GM19351 (cell line): ENCODE measurements at regions not wholly inside any gene's neighbourhood (a gene's known extent, or its start where the extent isn't known, plus 50 kb on each side); places are given as distances from the start of the nearest gene placed in this dataset.

ENCODE experiments used
- ATAC-seq: cut with Tn5 transposase; IDR thresholded peaks from one replicate; pipeline ENCODE4 v1.9.1; 2021; ENCODE audit warnings: mild to moderate bottlenecking, moderate library complexity; ENCODE audit not compliant: unreplicated experiment

DNA sequence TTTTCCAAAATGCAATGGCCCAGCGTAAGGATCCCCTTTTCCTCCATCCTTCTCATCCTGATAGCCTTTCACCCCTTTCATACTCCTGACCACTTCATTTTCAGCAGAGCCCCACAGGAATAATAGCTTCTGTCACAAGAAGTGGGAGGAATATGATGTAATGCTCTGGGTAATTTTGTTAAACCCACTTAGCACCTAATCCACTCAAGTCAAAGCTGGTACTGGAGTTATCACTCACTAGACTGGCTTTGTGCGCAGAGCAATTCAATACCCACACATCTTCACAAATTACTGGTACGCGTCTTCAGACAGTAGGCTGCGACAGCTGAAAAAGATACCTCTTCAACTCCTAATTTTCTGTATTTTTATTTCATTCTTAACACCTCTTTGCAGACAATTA, 2232.8 kb upstream of the WWC1 start:
- ATAC-seq = no peak

DNA sequence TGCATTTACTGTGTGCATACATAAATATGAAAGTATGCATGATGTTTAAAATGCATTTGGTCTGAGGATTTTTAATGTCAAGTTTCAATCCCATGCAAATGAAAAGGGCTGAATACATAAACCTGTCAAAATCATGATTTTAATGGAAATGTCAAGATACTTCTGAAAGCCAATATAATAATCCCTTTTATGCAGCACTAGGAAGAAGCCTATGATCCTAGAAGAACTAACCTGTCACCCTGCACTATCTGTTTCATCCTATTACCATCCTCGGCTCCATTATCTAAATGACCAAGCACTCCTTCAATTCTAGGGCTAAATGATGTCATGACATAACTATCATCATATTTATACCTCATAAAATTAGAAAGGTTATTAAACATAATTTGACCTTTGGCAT, 2229.4 kb upstream of the WWC1 start:
- no peak for ATAC-seq

DNA sequence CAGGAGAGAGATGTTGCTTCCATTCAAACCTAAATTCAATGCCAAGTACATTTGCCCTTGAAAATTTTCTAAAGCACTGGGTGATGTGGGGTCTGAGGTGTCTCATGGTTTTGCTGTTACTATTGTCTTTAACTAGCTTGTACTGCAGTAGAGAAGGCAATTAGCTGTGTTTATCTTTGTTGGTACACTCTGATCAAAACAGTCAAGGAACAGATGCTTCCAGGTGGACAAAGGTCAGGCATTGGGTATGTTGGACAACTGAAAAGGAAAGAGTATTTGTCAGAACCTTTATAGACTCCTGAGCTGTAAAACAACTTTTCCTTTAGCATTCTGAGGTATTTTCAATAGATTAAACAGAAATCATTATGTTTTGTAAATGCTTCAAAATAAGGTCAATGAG, 2228.7 kb upstream of the WWC1 start:
- no peak for ATAC-seq

DNA sequence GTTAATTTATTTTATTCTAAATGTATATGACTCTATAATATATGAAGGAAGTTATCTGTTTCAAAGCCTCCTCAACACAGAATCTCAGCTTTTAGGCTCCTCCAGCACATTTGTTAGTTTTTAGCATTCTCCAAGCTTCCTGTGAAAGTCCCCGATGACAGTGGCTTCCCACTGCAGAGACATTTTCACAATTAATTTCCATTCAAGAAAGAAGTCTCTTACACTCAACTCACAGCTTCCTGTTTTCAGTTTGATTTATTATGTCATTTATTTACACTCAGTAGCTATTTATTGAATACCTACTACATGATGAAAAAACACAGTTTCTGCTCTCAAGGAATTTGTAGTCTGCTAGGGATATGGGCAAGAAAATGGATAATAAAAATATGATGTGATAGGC, 2228.2 kb upstream of the WWC1 start:
- no peak for ATAC-seq

DNA sequence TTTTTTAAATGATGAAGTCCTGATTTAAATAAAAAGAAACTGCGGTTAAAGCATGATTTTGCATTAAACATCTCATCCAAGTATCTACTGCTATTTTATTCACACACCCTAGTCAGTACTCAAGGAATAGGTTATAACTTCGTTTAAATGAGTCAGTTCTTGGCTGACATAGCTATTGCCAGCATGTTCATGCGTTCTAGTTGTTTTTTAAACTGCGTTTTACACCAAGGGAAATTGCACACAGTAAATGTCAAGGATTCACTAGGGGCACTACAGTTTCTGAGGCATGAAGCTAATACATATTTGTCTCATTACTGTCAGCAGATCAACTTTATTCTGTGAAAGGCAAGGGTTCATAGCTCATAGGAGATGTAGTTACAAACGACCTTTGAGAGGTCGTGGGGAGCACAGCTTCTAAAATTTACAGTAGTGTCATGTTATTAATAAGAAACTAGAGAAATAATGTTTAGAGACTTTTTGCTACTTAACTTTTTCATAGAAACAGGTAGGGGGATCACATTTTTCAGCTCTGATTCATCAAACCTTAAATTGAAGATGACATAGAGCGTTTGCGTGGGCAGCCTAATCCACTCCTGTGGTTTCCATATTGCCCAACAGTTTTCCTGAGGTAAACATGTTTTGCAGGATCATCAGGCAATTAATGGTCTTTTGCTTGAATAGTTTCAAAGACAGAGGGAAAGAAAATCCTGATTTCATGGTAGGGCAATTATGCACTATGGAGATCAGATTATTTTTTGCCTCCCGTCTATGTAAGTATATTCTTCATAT, 2222.7 kb upstream of the WWC1 start:
- no peak for ATAC-seq

DNA sequence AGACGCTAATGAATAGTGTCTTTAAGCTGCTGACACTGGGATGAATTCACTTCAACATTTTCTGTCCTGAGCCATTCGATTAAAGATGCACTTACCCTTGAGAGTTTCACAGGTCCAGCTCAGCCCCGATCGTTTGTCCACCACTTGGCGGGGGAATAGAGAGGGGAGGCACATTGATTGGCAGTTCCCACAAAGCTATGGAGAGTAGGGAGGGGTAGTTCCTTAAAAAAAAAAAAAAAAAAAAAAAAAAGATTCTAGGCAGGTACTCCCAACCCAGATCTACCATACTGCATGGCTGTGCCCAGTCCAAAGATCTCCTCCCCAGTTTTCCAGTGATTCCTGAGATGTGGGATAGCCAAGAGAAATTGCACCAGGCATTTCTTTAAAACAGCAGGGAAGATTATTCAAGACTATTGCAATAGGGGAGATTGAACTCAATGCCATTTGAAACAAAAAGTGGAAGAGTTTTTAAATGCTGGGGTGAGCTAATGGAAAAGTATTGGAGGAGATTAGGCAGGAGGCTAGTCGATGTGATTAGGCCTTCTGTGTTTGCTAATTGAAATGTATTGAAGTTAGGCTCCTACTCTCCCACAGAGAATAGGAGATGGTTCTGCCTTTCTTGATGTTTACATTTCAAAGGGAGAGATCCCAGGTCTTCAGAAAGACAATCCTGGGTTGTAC, 2217.4 kb upstream of the WWC1 start:
- ATAC-seq = no peak

DNA sequence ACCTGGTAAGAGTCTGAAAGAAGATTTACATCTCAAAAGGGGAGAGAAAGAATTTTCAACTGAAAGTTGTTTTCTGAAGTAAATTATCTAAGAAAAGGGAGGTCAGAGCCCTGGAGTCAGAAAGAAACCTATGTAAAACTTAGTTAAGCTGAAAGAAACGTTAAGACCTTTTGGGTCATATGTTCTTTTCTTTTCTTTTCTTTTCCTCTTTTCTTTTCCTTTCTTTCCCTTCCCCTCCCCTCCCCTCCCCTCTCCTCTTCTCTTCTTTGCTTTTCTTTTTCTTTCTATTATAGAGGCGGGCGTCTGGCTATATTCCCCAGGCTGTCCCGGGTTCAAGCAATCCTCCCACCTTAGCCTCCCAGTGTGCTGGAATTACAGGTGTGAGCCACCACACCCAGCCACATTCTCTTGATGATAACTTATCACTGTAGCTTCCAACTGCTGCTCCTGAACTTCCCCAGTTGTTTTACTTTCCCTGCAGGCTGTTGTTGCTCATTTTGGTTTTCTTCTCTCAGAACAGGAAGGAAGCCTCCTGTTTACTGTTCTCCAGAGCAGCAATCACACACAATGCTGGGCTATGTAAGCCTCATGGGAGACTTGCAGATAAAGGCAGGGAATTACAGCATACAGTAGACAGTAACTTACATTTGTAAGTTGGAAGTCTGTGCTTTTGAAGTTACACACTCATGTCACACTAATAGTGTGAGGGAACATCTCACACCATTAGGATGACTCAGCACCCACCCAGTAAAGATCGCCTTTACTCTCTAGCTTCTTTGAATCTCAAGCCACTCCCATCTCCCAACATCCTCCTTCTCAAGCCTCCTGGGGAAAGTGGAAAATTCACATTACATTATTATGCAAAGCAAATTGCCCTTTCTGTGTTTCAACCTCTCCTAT, 2216.6 kb upstream of the WWC1 start:
- ATAC-seq = no peak

DNA sequence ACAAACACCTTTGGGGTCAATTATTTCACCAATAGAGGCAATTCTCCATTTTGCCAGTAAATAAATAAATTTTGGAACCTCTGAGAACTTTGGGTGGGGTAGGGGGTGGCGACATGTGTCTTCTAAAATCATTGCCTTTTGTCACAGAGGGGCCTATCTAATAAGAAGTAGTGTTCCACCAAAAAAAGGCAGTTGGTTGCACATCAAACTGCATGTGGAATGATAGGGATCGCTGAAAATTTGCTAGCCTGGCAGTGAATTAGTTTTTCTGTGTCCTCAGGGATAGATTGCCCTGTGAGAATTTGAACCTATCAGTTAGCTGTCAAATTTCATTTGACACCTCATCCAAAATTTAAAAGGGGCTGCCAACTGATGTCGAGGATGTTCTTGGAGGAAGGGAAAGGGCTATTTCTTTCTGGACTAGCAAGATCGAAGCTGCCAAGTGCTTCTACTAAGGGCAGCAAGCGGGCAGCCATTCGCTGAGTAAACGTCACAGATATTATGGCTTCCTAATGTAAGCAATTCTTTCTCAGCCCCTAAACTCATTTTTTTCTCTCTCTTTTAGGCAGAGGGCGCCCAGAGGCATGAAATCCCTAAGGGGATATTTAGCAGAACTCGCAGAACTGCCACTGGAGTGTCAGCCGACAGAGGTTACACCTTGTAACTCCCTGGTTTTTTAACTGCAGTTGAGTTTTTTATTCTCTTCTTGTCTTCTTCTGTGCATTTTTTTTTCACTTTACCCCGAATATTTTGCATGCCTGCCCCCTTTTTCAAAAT, 2208.1 kb upstream of the WWC1 start:
- no peak for ATAC-seq

DNA sequence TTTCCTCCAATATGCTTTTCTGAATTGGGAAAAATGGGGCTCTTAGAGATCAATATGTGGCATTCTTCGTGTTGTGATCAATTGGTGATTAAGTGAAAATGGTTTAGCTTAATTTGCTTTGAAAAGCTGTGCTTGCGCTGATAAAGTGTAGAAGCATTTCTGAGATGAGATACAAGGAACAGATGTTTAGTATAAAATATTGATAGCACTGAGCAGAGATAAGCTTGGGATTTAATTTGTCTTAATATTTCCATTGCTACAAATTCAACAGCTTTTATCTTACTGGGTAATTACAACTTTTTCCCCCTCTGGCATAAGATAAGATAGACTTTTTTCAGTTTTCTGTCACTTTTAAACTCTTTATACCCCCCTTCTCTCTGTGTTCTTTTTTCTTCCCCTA, 2204.9 kb upstream of the WWC1 start:
- ATAC-seq = no peak

DNA sequence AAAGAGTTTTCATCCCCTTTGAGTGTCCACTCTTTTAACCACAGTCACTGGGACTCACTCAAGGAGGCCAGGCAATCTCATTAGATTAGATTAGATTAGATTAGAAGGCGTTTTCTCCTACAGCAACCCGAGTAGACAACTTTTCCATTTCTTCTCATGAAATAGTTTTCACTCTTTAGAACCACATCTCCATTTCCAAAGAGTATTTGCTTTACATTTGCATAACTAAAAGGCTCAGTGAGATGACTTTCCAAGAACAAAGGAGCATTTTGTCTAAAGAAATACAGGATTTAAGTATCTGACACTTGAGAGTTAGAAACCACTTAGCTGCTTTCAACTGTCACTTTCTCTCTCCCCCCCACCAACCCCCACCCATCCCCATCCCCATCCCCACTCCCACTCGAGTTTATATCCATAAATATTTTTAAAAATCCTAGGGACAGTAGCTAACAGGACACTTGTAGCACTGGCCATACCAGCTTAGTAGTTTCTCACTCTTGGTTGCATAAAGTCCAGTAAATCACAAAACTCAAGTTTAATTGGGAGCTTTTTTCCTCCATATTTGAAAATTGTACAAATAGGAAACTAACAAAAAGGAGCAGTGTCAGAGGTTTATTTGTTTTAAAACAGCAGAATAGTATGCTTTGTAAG, 2202.9 kb upstream of the WWC1 start:
- no peak for ATAC-seq

DNA sequence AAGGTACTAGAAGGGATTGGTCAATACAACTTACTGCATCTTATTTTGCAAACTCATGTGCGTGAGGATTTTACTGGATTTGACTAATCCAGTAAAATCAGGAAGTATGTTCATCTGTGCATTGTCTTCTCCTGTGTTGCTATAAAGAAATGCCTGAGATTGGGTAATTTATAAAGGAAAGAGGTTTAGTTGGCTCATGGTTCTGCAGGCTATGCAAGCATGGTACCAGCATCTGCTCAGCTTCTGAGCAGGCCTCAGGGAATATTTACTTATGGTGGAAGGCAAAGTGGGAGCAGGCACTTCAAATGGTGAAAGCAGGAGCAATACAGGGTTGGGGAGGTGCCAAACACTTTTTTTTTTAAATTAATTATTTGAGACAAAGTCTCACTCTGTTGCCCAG, 2199.5 kb upstream of the WWC1 start:
- ATAC-seq = no peak

DNA sequence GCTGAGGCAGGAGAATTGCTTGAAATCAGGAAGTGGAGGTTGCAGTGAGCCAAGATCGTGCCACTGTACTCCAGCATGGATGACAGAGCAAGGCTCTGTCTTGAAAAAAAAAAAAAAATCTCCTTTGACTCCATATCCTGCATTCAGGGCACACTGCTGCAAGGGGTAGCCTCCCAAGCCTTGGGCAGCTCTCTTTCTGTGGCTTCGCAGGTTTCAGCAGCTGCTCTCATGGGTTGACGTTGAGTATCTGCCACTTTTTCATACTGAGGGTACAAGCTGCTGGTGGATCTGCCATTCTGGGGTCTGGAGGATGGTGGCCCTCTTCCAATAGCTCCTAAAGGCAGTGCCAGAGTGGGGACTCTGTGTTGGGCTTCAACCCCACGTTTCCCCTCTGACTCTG, 2198.1 kb upstream of the WWC1 start:
- no peak for ATAC-seq

DNA sequence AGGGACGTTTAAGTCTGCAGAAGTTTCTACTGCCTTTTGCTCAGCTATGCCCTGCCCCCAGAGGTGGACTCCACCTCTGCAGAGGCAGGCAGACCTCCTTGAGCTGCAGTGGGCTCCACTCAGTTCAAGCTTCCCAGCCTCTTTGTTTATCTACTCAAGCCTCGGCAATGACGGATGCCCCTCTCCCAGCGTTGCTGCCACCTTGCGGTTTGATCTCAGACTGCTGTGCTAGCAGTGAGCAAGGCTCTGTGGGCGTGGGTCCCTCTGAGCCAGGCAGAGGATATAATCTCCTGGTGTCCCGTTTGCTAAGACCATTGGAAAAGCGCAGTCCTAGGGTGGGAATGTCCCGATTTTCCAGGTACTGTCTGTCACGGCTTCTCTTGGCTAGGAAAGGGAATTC, 2188.5 kb upstream of the WWC1 start:
- ATAC-seq = no peak

DNA sequence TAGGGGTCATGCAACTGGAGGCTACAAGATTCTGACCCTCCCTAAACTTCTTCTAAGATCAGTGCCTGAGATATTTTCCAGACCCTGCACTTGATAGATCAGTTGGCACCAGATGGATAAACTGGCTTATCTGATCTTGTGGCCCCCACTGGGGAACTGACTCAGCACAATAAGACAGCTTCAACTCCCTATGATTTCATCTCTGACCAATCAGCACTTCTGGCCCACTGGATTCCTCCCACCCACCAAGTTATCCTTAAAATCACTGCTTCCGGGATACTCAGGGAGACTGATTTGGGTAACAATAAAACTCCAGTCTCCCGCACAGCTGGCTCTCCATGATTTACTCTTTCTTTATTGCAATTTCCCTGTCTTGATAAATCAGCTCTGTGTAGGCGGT, 2180.4 kb upstream of the WWC1 start:
- ATAC-seq = no peak

DNA sequence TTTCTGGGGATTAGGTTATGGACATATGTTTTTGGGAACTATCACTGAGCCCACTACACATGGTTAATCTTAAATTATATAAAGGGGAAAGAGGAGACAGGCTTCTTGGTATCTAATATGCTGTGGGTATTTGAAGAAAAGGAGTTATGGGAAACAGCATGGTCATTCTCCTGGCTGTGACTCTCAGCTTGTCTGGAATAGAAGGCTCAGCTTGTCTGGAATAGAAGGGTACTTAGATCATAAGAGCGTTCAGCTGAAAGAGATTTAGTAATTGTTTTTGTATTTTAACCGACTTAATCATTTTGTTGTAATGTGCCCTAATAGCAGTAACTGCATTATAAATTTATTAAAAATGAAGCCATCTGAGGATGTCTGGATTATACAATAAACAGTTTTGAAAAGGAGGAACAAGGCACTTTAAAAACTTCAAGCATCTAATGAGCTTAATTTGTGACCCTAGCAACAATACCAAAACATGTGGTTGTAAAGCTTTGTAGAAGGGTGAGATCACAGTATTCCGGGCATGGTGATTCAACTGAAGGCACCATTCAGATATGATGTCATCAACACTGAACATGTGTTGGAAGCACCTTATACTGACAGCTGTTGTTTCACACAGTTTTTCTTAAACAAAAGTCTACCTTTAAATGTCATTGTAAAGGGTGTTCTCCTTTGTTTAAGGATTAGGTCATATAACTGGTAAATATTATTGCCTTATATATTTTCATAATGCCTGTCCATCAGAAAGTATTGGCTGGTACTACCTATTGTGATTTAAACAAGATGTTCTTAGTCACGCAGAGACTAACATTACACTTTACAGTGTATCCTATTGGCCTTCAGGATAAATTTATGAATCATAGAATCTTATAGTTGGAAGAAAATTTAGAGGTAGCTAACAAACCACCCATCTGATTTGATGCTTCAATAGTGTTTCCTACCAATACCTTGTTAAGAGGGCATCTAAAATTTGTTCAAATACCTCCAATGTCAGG, 2174.1 kb upstream of the WWC1 start:
- ATAC-seq = no peak

DNA sequence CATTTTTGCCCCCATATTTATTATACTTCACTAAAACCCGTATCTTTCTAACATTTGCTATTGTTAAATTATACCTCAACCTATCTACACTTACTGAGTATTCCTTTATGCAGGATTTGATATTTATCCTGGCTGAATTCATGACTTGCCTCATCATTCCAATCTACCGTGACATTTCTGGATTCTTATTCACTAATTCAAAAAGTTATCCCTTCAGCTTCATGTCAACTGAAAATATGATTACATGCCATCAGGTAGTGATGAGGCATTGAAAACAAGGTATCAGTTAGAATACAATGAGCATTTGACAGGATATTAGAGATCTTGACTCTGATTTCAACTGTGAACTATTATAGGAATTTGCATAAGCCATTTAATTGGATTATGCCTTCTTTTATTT, 2171.9 kb upstream of the WWC1 start:
- ATAC-seq = no peak

DNA sequence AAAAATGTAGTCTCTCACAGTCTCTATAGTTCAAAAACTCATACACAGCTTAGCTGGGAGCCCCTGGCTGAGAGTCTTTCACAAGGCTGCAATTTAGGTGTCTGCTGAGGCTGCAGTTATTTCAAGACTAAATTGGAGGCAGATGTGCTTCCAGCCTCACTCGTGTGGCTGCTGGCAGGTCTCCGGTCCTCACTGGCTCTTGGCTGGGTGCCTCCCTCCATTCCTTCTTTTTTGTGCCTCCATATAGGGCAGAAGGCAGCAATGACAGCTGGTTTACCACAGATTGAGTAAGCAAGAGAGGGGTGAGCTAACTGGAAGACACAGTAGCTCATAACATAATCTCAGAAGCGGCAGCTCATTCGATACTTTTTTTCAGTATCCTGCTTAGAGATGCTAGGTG, 2167.7 kb upstream of the WWC1 start:
- ATAC-seq = no peak

DNA sequence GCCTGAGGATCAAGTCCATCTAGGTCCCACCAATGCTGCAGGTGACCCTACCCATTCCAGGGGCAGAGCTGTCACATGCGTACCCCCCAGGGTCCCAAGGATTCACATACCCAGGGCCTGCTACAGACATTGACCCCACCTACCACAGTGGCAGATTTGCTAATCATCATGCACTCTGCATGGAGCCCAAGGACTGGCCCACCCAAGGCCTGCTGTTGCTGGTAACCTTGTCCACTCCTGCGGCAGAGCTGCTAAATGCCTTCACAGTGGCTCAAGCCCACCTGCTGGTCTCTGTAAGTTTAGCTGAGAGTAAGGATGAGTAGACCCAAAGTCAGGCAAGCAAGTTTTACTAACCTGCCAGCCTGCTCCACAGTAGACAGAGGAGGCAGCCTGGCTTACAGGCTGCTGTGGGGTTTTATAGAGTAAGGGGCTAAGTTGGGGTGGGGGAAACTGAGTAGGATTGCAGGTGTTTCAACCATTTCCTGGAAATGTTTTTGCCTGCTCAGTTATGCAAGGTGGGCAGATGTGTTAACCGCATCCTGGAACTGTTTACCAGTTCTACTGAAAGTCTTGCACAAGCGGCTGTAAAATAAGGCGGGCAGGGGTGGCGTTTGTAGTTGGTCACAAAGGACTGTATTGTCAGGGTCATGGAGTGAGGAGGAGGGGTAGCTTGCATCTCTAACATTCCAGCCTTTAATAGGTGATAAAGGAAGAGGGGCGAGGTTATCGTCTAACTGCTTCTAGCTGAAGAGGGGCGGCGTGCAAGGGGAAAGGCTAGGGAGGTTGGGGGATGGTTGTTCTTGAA, 2163.5 kb upstream of the WWC1 start:
- no peak for ATAC-seq
